Heart left ventricle (tissue), 13 donors: ENCODE measurements at regions not wholly inside any gene's neighbourhood (a gene's known extent, or its start where the extent isn't known, plus 50 kb on each side); places are given as distances from the start of the nearest gene placed in this dataset.

Source experiments
- CTCF ChIP-seq, 12 donors: fragments of 200-600 bp; sonication (generic) in 4 of 12; IDR thresholded peaks; one replicate each; pipeline versions ENCODE4 v1.5.0 to v1.8.0; 2018 to 2022; ENCODE audit warnings: antibody characterized with exemption in 12 of 12, mild to moderate bottlenecking in 5 of 12
- POLR2A ChIP-seq, 2 donors: fragments of 450-650 bp; IDR thresholded peaks; one replicate each; pipeline ENCODE4 v1.6.1; 2017; ENCODE audit warnings: antibody characterized with exemption in 2 of 2, mild to moderate bottlenecking in 2 of 2, moderate library complexity in 2 of 2
- donor health status: ischemic (EF 13 %, LVEDD 7.1; RV severe dilation, severe dysfunction).
- donor health status: DM: no; HTN: yes; CAD: no.
- donor health status: DM: no; HTN: no; CAD: no.
- donor health status: ischemic (EF 25% LVEDD 6.9; RV normal size, moderate dysfunction).
- donor health status: ischemic (EF 25% LVEDD 5.7; RV mildly dilated, moderate dysfunction).
- donor health status: ischemic (EF 35%, LVEDD 5.7; RV mildly dilated, moderate dysfunction).
- donor health status: nonischemic (EF 11% LVEDD 7.7; RV severe dilation, severe dysfunction).
- donor health status: DM: yes; HTN: yes; CAD: no.
- donor health status: PGD.
- donor health status: ischemic (EF 29% LVEDD 5.4; RV normal size, mild dysfunction).
- donor health status: nonischemic (EF 23%, LVEDD 6.1; RV moderate dilation, normal function).

- TF ChIP-seq CTCF (IDR thresholded peaks at IDR 0.05) = no peak
- no peak for TF ChIP-seq POLR2A (IDR thresholded peaks at IDR 0.05)
These were observed 87.3 kb downstream of the SLC41A2 start for GRCh38 chr12:104870797-104871196.
